K562 (cell line): ENCODE measurements at regions not wholly inside any gene's neighbourhood (a gene's known extent, or its start where the extent isn't known, plus 50 kb on each side); places are given as distances from the start of the nearest gene placed in this dataset.

Experiments
- BCL6 ChIP-seq: fragments of 250-450 bp; sonication (Bioruptor Pico); IDR thresholded peaks from 2 replicates; pipeline ENCODE4 v1.4.0; 2020
- FOSL1 ChIP-seq: fragments of 200-800 bp; sonication (Bioruptor generic); conservative IDR thresholded peaks from 2 replicates; pipeline ENCODE4 v1.6.1; 2016; ENCODE audit warnings: missing genetic modification characterization, missing compliant biosample characterization
- FOXA3 ChIP-seq, 2 experiments: fragments of 450-650 bp in 1 of 2; sonication (generic) in 1 of 2; formaldehyde crosslinking; IDR thresholded peaks in 1 of 2; conservative IDR thresholded peaks in 1 of 2; 2 replicates each; pipeline versions ENCODE4 v1.4.0 to v1.8.0; 2020 to 2022; ENCODE audit warnings: mild to moderate bottlenecking in 2 of 2, missing genetic modification reagents in 1 of 2
- KAT2B ChIP-seq: IDR thresholded peaks from one replicate; pipeline ENCODE4 v1.6.1; 2012; ENCODE audit warnings: low read depth, mild to moderate bottlenecking, control low read depth, inconsistent platforms, low read length, moderate library complexity
- RCOR1 ChIP-seq, 2 experiments: IDR thresholded peaks; 2 replicates each; pipeline ENCODE4 v1.6.1; 2012; ENCODE audit warnings: low read depth in 2 of 2, low read length in 2 of 2, borderline replicate concordance in 1 of 2, improper control_type of control experiment in 1 of 2
- ZNF318 ChIP-seq, 2 experiments: fragments of 450-650 bp; IDR thresholded peaks; 2 replicates each; pipeline ENCODE4 v1.6.1; 2016; ENCODE audit warnings: mild to moderate bottlenecking in 2 of 2, borderline replicate concordance in 1 of 2, low read depth in 1 of 2, moderate library complexity in 1 of 2
- TF ChIP-seq, protein P1 (sequence below), 2 experiments: fragments of 200-800 bp in 1 of 2; sonication (Bioruptor generic) in 1 of 2; sonication (generic) in 1 of 2; formaldehyde crosslinking in 1 of 2; IDR thresholded peaks in 1 of 2; conservative IDR thresholded peaks in 1 of 2; 2 replicates each; pipeline versions ENCODE4 v1.5.0 to v1.6.1; 2016 to 2020; ENCODE audit warnings: missing compliant biosample characterization in 1 of 2, missing genetic modification characterization in 1 of 2, missing genetic modification reagents in 1 of 2

DNA sequence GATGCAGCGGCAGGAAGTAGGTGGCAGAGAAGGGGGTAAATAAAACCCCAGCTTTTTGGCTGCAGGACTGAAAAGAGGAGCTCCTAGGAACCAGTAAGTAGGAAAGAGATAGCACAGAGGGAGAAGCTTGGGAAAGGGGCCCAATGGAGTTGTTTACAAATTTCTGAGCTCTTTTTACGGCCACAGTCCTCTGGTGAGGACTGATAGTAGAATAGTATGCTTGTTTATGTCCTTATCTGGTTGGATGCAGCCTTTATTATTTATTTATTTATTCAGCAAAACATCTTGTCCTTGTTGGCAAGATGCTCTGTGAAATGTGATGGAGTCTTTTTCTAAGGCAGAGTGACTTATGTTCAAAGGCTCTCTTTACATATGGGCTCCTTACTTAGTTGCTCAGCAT lies 119.7 kb upstream of the AHI1 start (continued):
- TF ChIP-seq ZNF318 (IDR thresholded peaks at IDR 0.05; ENCODE audit: borderline replicate concordance in 1 of 2, low read depth in 1 of 2) (no peak), BCL6 (CRISPR knock-in tag) (no peak), FOSL1 (tag) (peak; percentile 58), RCOR1 (IDR thresholded peaks at IDR 0.05; ENCODE audit: borderline replicate concordance in 1 of 2, low read depth in 2 of 2, low read length in 2 of 2) (no peak), FOXA3 (CRISPR knock-in tag; conservative IDR thresholded peaks at IDR 0.05 in 1 of 2, IDR thresholded peaks at IDR 0.05 in 1 of 2) (peak in 1 of 2 experiments; percentile 71; a peak in 2 of 4 replicates), KAT2B (no peak)
- TF ChIP-seq, protein P1, sequence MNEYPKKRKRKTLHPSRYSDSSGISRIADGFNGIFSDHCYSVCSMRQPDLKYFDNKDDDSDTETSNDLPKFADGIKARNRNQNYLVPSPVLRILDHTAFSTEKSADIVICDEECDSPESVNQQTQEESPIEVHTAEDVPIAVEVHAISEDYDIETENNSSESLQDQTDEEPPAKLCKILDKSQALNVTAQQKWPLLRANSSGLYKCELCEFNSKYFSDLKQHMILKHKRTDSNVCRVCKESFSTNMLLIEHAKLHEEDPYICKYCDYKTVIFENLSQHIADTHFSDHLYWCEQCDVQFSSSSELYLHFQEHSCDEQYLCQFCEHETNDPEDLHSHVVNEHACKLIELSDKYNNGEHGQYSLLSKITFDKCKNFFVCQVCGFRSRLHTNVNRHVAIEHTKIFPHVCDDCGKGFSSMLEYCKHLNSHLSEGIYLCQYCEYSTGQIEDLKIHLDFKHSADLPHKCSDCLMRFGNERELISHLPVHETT (CRISPR knock-in tag; conservative IDR thresholded peaks at IDR 0.05 in 1 of 2, IDR thresholded peaks at IDR 0.05 in 1 of 2): no peak
